GM21515 (cell line): ENCODE measurements at regions not wholly inside any gene's neighbourhood (a gene's known extent, or its start where the extent isn't known, plus 50 kb on each side); places are given as distances from the start of the nearest gene placed in this dataset.

Experiments
- ATAC-seq: cut with Tn5 transposase; IDR thresholded peaks from one replicate; pipeline ENCODE4 v1.9.1; 2021; ENCODE audit not compliant: unreplicated experiment

GRCh38 chr2:47238638-47239037 lies 62.3 kb upstream of the CALM2 start:
- ATAC-seq: no peak

GRCh38 chr2:47237375-47238334 lies 61.3 kb upstream of the CALM2 start:
- no peak for ATAC-seq

DNA sequence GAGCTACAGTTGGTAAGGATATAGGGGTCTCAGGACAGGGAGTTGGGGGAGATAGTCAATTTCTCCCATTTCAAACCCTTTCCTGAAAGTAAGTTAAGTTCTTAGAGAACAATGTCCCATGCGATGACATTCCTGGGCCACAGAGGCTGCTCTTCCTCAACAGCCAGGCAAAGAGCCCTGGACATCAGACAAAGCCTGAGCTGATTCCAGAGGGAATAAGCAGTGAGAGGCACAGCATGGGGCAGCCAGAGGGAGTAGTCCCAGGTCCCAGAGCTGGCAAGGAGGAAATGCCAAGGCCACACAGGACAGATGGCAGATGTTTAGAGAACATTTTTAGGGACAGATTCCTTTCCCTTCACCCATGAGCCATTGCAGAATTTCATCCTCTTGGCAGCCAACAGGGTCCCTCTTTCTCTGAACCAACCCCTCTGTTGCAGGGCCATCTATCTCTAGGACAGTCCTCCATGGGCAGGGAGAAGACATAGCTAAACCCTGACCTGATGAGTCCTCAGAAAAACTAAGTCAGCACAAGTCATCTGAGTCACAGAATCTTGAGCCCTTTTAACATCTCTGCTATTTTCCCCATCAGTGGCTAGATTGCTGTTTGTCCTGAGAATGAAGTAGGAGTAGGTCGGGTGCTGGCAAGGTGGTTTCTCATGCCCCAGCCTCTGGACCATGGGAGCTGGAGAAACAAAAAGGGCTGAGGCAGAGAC lies 60.3 kb upstream of the CALM2 start:
- no peak for ATAC-seq

DNA sequence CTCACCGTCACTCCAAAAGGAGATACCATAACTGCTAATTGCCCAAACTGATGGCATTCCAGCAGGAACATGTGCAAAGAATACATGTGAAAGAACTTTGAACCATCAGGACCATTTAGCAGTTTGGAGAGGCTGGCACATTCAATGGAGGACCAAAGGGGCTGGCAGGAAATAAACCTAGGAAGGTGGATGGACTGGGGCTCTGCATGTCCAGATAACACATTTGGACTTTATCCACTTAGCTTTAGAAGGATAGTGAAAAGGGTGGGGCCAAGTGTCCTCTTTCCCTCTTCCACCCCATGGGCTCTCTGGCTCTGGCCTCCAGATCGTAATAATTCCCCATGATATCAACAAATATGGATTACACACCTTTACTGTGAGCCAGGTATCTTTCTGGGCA lies 58.8 kb upstream of the CALM2 start:
- ATAC-seq: no peak

- ATAC-seq: no peak
Measured at GRCh38 chr2:47234456-47234855, 58.1 kb upstream of the CALM2 start.

DNA sequence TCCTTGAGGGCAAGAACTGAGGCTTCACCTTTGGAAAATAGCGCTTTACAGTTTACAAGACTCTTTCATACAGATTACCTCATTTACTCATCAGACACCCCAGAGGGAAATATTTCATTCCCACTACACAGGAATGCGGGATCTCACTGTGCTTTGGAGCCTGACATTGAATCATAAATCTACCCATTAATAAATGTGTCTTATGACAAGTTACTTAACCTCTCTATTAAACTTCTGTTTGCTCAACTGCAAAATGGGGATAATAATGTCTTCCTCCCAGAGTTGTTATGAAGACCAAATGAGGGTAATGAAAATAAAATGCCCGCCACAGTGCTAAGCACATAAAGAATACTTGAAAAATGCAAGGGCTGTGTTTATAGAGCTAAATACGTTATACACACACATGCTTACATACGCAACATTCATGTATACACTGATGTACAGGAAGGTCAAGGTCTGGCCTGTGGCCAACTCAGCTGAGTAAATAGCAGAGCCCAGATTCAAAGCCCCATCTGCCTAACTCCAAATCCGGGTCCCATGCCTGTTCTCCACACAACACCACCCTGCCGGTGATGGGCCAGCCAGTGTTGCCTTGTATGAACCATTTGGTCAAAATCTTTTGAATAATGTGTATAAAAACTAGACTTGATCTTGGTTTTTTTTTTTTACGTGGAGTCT lies 56.6 kb upstream of the CALM2 start:
- ATAC-seq: no peak

DNA sequence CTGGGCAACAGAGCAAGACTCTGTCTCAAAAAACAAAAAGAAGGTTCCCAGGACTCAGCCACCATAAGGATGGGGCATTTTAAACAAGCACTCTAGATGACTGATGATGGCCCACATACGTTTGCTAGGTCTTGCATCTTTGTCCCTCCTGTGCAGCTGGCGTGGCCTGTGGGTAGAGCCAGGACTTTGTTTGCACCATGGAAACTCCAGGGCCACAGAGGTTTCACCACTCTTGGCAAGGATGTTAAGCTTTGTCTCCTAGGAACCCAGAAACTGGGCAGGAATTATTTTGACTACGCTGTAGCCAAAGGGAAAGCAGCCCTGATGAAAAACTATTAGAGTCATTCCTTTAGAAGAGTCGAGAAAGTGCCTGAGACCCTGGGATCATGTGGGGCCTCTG lies 54.1 kb upstream of the CALM2 start:
- ATAC-seq: no peak

- no peak for ATAC-seq
Measured at GRCh38 chr2:47227532-47228279, 51.4 kb upstream of the CALM2 start.

DNA sequence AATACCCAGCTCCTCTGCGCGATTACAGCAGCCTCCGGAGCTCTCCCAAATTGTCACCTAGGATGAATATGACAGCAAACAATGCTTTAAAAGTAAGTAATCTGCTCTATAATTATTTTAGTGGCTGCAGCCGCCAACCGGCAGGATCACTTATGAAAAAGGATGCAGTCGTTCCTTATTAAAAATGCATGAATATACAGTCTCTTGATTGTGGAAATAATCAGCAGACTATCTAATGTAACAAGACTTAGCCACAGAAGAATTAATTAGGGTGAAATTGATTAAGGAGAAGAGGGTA lies 50.6 kb upstream of the CALM2 start:
- ATAC-seq: no peak

- ATAC-seq: no peak
Measured at GRCh38 chr2:47226132-47226922, 50.0 kb upstream of the CALM2 start.
